Ishikawa (cell line): ENCODE measurements at regions not wholly inside any gene's neighbourhood (a gene's known extent, or its start where the extent isn't known, plus 50 kb on each side); places are given as distances from the start of the nearest gene placed in this dataset.

ENCODE experiments used
- EP300 ChIP-seq: IDR thresholded peaks from 2 replicates; pipeline ENCODE4 v1.6.1; 2012; ENCODE audit warnings: borderline replicate concordance
- TAF1 ChIP-seq: IDR thresholded peaks from 2 replicates; pipeline ENCODE4 v1.6.1; 2012; ENCODE audit warnings: low read depth, mild to moderate bottlenecking
- TCF12 ChIP-seq: IDR thresholded peaks from 2 replicates; pipeline ENCODE4 v1.6.1; 2012; ENCODE audit warnings: low read depth
- USF1 ChIP-seq: IDR thresholded peaks from 2 replicates; pipeline ENCODE4 v1.6.1; 2012

- no peak for TF ChIP-seq USF1
- TF ChIP-seq EP300 = no peak
- no peak for TF ChIP-seq TCF12
- no peak for TF ChIP-seq TAF1
Observed at GRCh38 chr18:27599202-27599829, 414.2 kb upstream of the CHST9 start.
